ENCODE measurements at regions not wholly inside any gene's neighbourhood (a gene's known extent, or its start where the extent isn't known, plus 50 kb on each side); places are given as distances from the start of the nearest gene placed in this dataset.

- TF ChIP-seq, protein P1, sequence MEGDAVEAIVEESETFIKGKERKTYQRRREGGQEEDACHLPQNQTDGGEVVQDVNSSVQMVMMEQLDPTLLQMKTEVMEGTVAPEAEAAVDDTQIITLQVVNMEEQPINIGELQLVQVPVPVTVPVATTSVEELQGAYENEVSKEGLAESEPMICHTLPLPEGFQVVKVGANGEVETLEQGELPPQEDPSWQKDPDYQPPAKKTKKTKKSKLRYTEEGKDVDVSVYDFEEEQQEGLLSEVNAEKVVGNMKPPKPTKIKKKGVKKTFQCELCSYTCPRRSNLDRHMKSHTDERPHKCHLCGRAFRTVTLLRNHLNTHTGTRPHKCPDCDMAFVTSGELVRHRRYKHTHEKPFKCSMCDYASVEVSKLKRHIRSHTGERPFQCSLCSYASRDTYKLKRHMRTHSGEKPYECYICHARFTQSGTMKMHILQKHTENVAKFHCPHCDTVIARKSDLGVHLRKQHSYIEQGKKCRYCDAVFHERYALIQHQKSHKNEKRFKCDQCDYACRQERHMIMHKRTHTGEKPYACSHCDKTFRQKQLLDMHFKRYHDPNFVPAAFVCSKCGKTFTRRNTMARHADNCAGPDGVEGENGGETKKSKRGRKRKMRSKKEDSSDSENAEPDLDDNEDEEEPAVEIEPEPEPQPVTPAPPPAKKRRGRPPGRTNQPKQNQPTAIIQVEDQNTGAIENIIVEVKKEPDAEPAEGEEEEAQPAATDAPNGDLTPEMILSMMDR (IDR thresholded peaks at IDR 0.05), result no peak
- TF ChIP-seq POLR2AphosphoS5 (IDR thresholded peaks at IDR 0.05), result no peak
- TF ChIP-seq POLR2A (IDR thresholded peaks at IDR 0.05), result no peak
- Histone ChIP-seq H3K36me3 (no peaks in the 10 kb centered on the region), H3K4me1 (no peaks in the 10 kb centered on the region), H3K9me3 (no peaks in the 10 kb centered on the region), H3K4me3 (no peak overlapping the region), H3K27ac (no peak overlapping the region), H3K27me3 (no peaks in the 10 kb centered on the region)
- DNase-seq (ENCODE audit: low spot score in 2 of 2), result no peak
- intact Hi-C loops (cut with DNase I; ENCODE audit: low total_unique reads), result no loop called here
Observed at GRCh38 chr5:121025671-121026070, 561.6 kb downstream of the PRR16 start.

GRCh38 chr5:121027636-121028035 is 563.5 kb downstream of the PRR16 start:
- Histone ChIP-seq H3K36me3 (no peaks in the 10 kb centered on the region), H3K4me1 (no peaks in the 10 kb centered on the region), H3K27me3 (no peaks in the 10 kb centered on the region), H3K9me3 (no peaks in the 10 kb centered on the region), H3K27ac (no peak overlapping the region), H3K4me3 (no peak overlapping the region)
- no peak for TF ChIP-seq POLR2AphosphoS5 (IDR thresholded peaks at IDR 0.05)
- TF ChIP-seq POLR2A (IDR thresholded peaks at IDR 0.05), result no peak
- TF ChIP-seq, protein P1 (IDR thresholded peaks at IDR 0.05), result no peak
- DNase-seq (ENCODE audit: low spot score in 2 of 2), result no peak
- intact Hi-C loops (cut with DNase I; ENCODE audit: low total_unique reads), result no loop called here

GRCh38 chr5:121029536-121030245 is 565.6 kb downstream of the PRR16 start:
- TF ChIP-seq, protein P1 (IDR thresholded peaks at IDR 0.05), result no peak
- no peak for TF ChIP-seq POLR2A (IDR thresholded peaks at IDR 0.05)
- Histone ChIP-seq H3K36me3 (no peaks in the 10 kb centered on the region), H3K27ac (no peak overlapping the region), H3K4me3 (no peak overlapping the region), H3K27me3 (no peaks in the 10 kb centered on the region), H3K9me3 (no peaks in the 10 kb centered on the region), H3K4me1 (no peaks in the 10 kb centered on the region)
- DNase-seq (ENCODE audit: low spot score in 2 of 2), result no peak
- intact Hi-C loops (cut with DNase I; ENCODE audit: low total_unique reads), result no loop called here

DNA sequence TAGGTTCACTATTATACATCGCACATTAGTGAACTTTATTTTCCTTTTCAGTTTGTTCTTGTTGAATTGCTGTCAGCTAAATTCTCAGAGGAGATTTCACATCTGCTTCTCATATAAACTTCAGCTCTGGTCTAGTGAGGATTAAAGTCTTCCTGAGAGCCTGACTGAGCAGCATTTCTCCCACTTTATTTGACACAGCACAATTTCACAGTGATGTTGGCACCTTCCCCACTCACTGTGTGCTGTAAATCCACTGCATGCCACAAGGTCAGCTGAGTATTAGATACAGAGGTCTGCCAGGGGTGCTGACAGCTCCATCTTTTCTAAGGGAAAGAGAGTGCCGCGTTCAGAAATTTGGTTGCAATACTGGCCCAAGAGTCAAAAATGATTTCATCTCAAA is 567.4 kb downstream of the PRR16 start:
- no peak overlapping the region for H3K4me3 ChIP-seq
- H3K36me3 ChIP-seq, result no peaks in the 10 kb centered on the region
- no peaks in the 10 kb centered on the region for H3K27me3 ChIP-seq
- TF ChIP-seq POLR2A (IDR thresholded peaks at IDR 0.05), result no peak
- no peaks in the 10 kb centered on the region for H3K4me1 ChIP-seq
- H3K27ac ChIP-seq, result no peak overlapping the region
- H3K9me3 ChIP-seq, result no peaks in the 10 kb centered on the region
- no peak for DNase-seq (ENCODE audit: low spot score in 2 of 2)
- intact Hi-C loops (cut with DNase I; ENCODE audit: low total_unique reads), result no loop called here

GRCh38 chr5:121033334-121033733 is 569.2 kb downstream of the PRR16 start:
- Histone ChIP-seq H3K27me3 (no peaks in the 10 kb centered on the region), H3K27ac (no peak overlapping the region), H3K4me1 (no peaks in the 10 kb centered on the region), H3K9me3 (no peaks in the 10 kb centered on the region), H3K36me3 (no peaks in the 10 kb centered on the region), H3K4me3 (no peak overlapping the region)
- DNase-seq (ENCODE audit: low spot score in 2 of 2), result no peak
- intact Hi-C loops (cut with DNase I; ENCODE audit: low total_unique reads), result no loop called here
- no peak for TF ChIP-seq POLR2A (IDR thresholded peaks at IDR 0.05)
- TF ChIP-seq, protein P1 (IDR thresholded peaks at IDR 0.05), result no peak
- TF ChIP-seq POLR2AphosphoS5 (IDR thresholded peaks at IDR 0.05), result no peak
